T-helper 2 cell treated with Interferon-gamma antibody and Interleukin-4, amounts not matched to agents 100 ng/mL and 5 ng/mL, for 36 hours (primary cell): ENCODE measurements at regions not wholly inside any gene's neighbourhood (a gene's known extent, or its start where the extent isn't known, plus 50 kb on each side); places are given as distances from the start of the nearest gene placed in this dataset.
"Not testable (repeated sequence)": the region's sequence is repeated elsewhere in the genome, so short reads cannot be mapped to it uniquely, and the experiment has no call there.

Experiments used
- intact Hi-C: fragments of 100-400 bp; cut with micrococcal nuclease; formaldehyde crosslinking; loops from one replicate; pipeline ENCODE4 v1.15.1; 2023

DNA sequence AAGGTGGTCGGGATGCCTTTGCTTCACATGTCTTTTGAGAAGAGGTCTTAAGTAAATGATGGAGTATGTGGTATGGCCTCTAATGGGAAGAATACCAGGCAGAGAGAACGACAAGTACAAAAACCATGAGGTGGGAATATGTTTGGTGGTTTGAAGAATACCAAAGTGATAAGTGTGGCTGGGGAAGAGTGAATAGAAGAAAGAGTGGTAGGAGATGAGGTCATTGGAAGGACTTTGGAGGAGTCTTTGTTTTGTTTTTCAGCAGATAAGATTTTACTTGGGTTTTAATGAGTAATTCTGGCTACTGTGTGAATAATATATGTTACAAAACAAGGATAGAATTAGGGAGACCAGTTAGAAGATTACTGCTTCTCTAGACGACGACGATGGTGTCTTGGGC is 515.4 kb downstream of the RAB38 start:
- intact Hi-C loops: no loop called here

GRCh38 chr11:87645626-87646025 is 529.6 kb downstream of the RAB38 start:
- intact Hi-C loops: no loop called here

DNA sequence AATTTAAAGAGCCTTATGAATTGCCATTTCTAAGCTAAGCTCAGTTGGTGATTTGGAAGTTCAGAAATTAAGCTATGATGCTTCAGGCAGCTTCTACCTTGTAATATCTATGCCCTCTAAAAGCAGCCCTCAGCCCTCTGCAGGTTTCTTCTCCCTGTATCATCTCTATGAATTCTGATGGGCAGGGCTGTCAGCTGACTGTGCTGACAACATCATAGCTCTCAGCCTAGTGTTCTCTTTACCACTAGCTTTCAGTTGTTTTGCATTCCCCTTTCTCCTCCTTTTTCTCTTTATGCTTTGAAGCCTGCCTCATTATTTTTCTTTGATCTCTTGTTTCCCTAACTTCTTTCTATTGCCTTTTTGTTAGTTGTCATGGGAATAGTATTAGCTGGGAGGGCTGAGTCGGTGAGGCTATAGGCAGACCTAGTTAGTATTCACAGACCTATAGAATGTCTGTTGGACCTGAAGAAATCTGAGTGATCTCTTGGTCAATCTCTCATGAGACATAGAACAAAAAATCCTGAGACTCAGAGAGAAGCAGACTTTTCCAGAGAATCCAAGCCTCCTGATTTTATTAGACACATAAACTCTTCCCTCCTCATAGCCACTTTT is 535.4 kb downstream of the RAB38 start:
- intact Hi-C loops: no loop called here

- intact Hi-C loops: no loop called here
Observed at GRCh38 chr11:87635001-87635400, 540.2 kb downstream of the RAB38 start.

GRCh38 chr11:87634331-87634730 is 540.9 kb downstream of the RAB38 start:
- intact Hi-C loops: no loop called here

GRCh38 chr11:87628957-87629356 is 546.3 kb downstream of the RAB38 start:
- intact Hi-C loops: no loop called here

DNA sequence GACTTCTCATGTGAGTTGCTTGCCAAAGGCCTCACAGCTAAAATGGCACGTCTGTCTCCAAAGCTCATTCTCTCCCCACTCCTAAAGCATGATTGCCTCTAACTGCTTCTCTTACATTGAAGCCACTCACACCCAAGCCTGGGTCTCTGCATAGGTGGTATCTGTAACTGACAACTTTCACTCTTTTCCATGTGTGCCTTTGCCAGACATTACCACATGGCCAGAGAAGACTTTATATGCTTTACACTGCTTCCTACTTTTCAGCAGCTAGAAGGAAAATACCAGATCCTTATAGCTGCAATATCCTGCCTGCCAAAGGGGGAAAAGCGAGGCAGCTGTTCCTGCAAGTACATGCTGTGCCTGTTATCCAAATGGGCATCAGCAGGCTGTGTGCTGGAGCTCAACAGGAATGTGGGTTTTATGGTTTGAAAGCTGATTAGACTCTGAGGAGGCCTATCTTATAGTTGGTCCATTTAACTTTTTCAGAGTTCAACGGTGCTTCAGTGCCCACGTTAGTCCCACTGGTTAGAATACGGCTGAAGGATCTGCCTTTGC is 547.1 kb downstream of the RAB38 start:
- intact Hi-C loops: no loop called here

DNA sequence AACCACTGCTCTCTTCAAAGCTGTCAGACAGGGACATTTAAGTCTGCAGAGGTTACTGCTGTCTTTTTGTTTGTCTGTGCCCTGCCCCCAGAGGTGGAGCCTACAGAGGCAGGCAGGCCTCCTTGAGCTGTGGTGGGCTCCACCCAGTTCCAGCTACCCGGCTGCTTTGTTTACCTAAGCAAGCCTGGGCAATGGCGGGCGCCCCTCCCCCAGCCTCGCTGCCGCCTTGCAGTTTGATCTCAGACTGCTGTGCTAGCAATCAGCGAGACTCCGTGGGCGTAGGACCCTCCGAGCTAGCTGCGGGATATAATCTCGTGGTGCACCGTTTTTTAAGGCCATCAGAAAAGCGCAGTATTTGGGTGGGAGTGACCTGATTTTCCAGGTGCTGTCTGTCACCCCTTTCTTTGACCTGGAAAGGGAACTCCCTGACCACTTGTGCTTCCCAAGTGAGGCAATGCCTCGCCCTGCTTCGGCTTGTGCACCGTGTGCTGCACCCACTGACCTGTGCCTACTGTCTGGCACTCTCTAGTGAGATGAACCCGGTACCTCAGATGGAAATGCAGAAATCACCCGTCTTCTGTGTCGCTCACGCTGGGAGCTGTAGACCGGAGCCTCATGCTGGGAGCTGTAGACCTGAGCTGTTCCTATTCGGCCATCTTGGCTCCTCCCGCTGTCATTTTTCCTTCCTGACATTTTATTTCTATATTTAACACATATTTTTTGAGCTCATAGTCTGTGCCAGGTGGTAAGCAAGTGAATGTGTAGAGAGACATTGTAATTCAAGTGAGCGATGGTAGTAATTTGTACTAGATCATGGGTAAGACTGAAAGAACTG is 551.5 kb downstream of the RAB38 start:
- intact Hi-C loops: not testable (repeated sequence)

GRCh38 chr11:87616511-87616910 is 558.7 kb downstream of the RAB38 start:
- intact Hi-C loops: no loop called here

DNA sequence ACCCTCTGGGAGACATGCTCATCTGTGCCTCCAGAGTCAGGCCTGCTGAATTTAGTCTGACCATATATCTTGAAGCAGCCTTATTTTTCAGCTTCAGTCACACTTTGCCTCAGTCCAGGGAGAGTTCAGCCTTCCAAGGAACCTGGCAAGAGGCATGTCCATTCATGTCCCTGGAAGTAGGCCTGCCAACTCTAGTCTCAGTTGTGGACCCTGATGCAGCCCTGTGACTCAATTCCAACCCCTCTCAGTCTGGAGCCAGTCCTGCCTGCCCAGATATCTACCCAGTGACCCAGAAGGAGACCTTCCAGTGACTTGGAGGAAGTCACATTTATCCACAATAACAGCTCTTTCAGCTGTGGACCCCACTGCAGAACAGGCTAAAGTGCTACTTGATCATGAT is 566.6 kb downstream of the TMEM135 start:
- intact Hi-C loops: no loop called here

DNA sequence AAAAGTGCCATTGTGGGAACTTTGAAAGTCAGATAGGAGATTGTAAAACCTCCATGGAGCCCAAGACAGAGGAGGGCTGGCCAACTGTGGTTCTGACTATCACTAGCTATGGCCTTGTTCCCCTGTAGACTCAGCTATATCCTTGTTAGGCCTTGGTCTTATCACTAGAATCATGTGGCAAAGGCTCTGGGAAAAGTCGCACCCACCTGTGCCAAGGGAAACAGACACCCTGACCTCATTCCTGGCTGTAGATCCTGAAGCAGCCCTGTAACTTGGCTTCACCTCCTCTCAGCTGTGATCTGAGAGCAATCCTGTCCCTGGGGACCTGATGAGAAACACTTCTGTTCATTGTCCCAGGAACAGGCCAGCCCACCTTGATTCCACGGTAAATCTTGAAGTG is 566.2 kb downstream of the TMEM135 start:
- intact Hi-C loops: no loop called here

DNA sequence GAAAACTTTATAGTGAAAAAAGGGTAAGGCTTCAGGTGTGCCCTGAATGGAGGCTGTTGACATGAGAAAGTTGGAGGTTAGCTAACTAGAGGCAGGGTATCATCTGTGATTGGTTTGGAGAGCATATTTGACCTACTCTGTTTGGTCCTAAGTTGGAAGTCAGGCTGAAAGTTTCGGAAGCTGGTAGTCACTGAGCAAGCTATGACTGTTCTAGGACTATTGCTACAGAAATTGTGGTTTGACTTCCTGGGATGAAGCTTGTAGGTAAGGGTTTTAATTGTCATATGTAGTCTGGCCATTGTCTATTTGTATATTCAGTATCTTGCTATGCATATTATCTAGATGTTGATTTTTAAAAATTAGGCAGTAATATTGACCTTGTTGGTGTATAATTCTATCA is 565.0 kb downstream of the TMEM135 start:
- intact Hi-C loops: no loop called here

DNA sequence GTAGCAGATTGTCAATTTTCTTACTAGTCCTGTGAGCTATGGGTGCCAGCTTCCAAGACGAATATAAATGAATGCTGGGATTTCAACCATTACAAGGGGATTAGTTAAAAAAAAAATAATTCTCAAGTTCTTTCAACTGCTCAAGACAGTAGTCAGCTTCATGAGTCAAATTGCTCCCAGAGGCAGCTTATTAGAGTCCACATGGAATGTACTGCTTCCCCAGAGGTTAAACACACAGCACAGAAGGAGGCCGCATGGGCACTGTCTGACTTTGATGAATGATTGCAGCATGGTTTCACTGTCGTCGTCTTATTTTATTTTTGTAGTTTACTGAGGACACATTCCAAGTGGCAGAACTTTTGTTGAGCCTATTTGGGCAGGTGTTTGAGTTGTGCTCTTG is 563.2 kb downstream of the TMEM135 start:
- intact Hi-C loops: no loop called here

DNA sequence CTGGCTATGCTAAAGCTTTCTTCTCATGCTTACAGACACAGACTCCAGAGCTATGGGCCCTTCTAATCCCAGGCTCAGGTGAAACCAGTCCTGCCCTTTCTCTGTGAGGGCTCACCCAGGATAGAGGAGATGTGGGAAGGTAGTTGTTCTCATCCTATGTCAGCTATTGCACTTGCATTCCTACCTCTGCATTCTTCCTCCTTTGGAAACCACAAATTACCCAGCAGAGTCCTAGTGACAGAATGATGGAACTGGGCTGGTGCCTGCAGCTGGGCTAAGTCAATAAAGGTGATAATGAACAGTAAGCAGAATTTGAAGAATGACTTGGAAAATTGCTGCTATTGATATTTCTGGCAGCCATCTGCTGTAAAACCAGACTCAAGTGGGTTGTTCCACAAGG is 560.0 kb downstream of the TMEM135 start:
- intact Hi-C loops: no loop called here

DNA sequence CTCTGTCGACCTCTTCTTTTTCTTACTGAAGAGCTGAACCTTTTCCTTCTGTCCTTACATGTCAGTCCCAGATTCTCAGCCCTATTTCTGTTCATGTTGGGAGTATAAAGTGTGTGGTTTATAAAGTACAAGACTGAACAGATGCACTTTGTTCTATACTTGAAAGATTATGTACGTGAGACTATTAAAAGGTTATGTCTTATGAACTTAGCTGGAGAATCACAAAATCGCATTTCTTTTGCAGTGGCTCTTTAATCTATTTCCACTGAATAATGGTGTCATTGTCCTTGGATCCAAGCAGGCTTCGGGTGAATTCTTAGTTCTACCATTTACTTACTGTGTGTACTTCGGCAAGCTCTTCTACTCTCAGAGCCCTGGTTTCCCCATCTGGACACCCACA is 558.4 kb downstream of the TMEM135 start:
- intact Hi-C loops: no loop called here

DNA sequence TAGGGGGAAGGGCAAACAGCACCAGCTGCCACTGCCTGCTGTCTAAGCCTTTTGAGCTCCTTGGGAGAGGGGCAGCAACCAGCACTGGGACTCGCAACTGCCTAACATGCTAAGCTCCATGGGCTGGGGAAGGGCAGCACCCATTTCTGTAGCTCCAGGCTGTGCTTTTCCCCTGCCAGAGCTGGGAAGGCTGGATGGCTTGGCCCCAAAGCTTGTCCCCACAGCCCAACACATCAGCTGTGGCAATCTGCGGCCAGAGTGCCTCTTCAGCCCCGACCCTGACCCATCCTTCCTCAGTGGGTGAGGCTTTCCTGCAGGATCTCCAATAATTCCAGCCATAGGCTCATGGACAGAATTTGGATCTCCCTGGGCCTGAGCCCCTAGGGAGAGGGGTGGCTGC is 551.3 kb downstream of the TMEM135 start:
- intact Hi-C loops: no loop called here

DNA sequence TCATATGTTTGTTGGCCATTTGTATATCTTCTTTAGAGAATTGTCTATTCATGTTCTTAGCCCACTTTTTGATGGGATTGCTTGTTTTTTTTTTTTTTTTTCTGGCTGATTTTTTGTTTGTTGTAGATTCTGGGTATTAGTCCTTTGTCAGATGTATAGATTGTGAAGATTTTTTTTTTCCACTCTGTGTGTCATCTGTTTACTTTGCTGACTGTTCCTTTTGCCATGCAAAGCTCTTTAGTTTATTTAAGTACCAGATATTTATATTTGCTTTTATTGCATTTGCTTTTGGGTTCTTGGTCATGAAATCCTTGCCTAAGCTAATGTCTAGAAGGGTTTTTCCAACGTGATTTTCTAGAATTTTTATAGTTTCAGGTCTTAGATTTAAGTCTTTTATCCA is 547.9 kb downstream of the TMEM135 start:
- intact Hi-C loops: not testable (repeated sequence)

DNA sequence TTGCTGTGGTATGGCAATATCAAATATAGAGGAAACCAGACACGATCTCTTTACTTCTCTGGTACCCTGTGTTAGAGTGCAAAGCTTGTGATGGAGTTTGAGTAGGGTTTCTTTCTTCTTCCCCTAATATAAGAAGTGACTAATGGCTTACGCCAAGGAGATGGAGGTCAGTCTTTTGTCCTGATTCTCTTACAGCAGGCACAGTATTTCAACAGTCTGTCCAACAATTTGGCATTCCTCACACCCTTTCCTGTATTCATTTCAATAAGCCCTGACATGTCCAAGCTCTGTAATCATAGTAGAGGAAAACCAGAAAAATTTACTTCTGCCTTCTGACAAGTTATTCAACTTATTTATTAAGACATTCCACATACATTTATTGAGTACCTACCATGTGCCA is 546.2 kb downstream of the TMEM135 start:
- intact Hi-C loops: no loop called here

- intact Hi-C loops: no loop called here
Observed at GRCh38 chr11:87575088-87575487, 537.4 kb downstream of the TMEM135 start.

DNA sequence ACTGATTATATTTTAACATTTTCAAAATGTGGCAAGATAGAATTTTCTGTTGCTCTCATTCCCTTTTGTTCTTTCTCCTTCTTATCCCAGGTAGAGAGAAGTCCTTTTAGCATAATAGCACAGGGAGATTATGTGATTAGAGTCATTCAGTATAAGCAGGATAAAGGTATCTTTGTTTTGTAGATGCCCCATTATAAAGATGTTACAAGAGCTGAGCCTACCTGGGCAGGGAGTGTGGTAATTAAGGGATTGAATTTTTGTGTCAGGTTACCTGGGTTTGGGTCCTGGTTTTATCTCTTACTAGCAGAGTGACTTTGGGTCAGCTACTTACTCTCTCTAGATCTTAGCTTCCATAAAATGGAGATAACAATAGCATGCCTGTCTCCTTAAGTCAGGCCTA is 536.5 kb downstream of the TMEM135 start:
- intact Hi-C loops: no loop called here

DNA sequence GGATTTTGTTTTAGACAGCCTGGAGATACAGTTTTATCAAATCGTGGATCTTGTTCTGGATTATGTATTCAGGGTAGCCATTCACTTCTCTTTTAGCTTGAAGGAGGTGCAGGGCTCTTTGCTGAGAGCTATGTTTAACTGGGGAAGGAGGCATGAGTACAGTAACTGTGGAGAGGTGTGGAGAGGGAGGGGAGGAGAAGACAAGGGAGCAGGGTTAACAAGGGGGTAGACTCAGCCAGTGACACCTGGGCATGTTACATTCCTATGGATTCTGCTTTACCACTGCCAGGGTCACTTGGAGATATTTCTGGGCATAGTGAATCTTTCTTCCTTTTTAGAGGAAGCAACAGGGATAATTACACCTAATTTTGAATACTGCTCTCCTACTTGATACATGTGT is 536.0 kb downstream of the TMEM135 start:
- intact Hi-C loops: no loop called here

DNA sequence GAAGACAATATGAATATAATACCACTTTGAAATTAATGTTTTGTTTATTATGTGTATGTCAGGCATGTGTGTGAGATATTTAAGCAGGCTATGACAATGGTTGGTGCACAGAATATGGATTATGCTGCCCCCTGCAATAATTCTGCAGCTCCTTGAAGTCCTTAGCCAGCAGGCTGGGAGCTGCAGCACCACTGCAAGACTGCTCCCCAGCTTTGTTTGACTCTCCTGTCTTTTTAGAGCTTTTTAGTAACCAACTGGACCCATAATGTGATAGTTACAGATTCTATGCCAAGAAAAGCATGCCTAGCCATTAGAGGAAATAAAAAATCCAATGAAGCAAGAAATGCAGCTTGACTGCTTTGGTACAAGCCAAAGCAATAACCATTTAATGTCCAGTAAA is 535.1 kb downstream of the TMEM135 start:
- intact Hi-C loops: no loop called here

GRCh38 chr11:87560352-87560751 is 522.6 kb downstream of the TMEM135 start:
- intact Hi-C loops: no loop called here
